ENCODE measurements at regions not wholly inside any gene's neighbourhood (a gene's known extent, or its start where the extent isn't known, plus 50 kb on each side); places are given as distances from the start of the nearest gene placed in this dataset.

- TF ChIP-seq EP300 (IDR thresholded peaks at IDR 0.05; ENCODE audit: borderline replicate concordance), result no peak
- TF ChIP-seq TCF12 (IDR thresholded peaks at IDR 0.05; ENCODE audit: low read depth), result no peak
- TF ChIP-seq MAX (IDR thresholded peaks at IDR 0.05), result no peak
- no peak for TF ChIP-seq EGR1 (IDR thresholded peaks at IDR 0.05)
- no peak for TF ChIP-seq TAF1 (IDR thresholded peaks at IDR 0.05; ENCODE audit: low read depth)
- no peak for TF ChIP-seq RAD21 (IDR thresholded peaks at IDR 0.05; ENCODE audit: low read depth)
Measured at GRCh38 chr13:64793131-64793530, 2437.0 kb downstream of the PCDH9 start.
